ENCODE measurements at regions not wholly inside any gene's neighbourhood (a gene's known extent, or its start where the extent isn't known, plus 50 kb on each side); places are given as distances from the start of the nearest gene placed in this dataset.
A peak's percentile ranks its signal among the peaks of the same experiment; 100 is the strongest.

GRCh38 chr2:58893656-58894351, 652.7 kb upstream of the FANCL start:
- H3K9me3 Mint-ChIP-seq, result no peaks in the 10 kb centered on the region
- no peak for DNase-seq

GRCh38 chr2:58891828-58892377, 650.8 kb upstream of the FANCL start:
- Mint-ChIP-seq H3K9me3 (no peaks in the 10 kb centered on the region), H3K36me3 (no peaks in the 10 kb centered on the region), H3K27me3 (peaks cover 2% of the 10 kb centered on the region), H3K27ac (no peak overlapping the region), H3K4me1 (ENCODE audit: low read depth) (no peaks in the 10 kb centered on the region), H3K4me3 (no peak overlapping the region)
- CTCF ChIA-PET, result no interaction called here
- intact Hi-C loops (cut with micrococcal nuclease), result no loop called here
- POLR2A ChIA-PET, result no interaction called here
- DNase-seq, result no peak

More at GRCh38 chr2:58893656-58894351, 652.7 kb upstream of the FANCL start:
- Mint-ChIP-seq H3K4me1 (ENCODE audit: low read depth) (no peaks in the 10 kb centered on the region), H3K27me3 (peaks cover 2% of the 10 kb centered on the region), H3K36me3 (no peaks in the 10 kb centered on the region), H3K4me3 (no peak overlapping the region), H3K27ac (no peak overlapping the region)
- intact Hi-C loops (cut with micrococcal nuclease), result no loop called here
- ChIA-PET CTCF (no interaction called here), POLR2A (no interaction called here)

- Mint-ChIP-seq H3K4me3 (no peak overlapping the region), H3K27me3 (peaks cover 2% of the 10 kb centered on the region), H3K36me3 (no peaks in the 10 kb centered on the region), H3K4me1 (ENCODE audit: low read depth) (no peaks in the 10 kb centered on the region), H3K27ac (no peak overlapping the region), H3K9me3 (no peaks in the 10 kb centered on the region)
- intact Hi-C loops (cut with micrococcal nuclease), result no loop called here
- POLR2A ChIA-PET, result no interaction called here
- CTCF ChIA-PET, result no interaction called here
- DNase-seq, result no peak
These were observed 649.9 kb upstream of the FANCL start for GRCh38 chr2:58890865-58891525.

GRCh38 chr2:58886009-58886408, 644.9 kb upstream of the FANCL start:
- intact Hi-C loops (cut with micrococcal nuclease), result no loop called here
- no peaks in the 10 kb centered on the region for H3K36me3 Mint-ChIP-seq
- H3K4me1 Mint-ChIP-seq (ENCODE audit: low read depth), result no peaks in the 10 kb centered on the region
- no peaks in the 10 kb centered on the region for H3K9me3 Mint-ChIP-seq
- H3K4me3 Mint-ChIP-seq, result no peak overlapping the region
- CTCF ChIA-PET, result no interaction called here
- H3K27me3 Mint-ChIP-seq, result no peaks in the 10 kb centered on the region
- no peak for DNase-seq
- POLR2A ChIA-PET, result no interaction called here
- H3K27ac Mint-ChIP-seq, result no peak overlapping the region

- no peak for DNase-seq
- Mint-ChIP-seq H3K4me1 (ENCODE audit: low read depth) (no peaks in the 10 kb centered on the region), H3K36me3 (no peaks in the 10 kb centered on the region), H3K27ac (no peak overlapping the region), H3K27me3 (no peaks in the 10 kb centered on the region), H3K9me3 (no peaks in the 10 kb centered on the region), H3K4me3 (no peak overlapping the region)
- ChIA-PET POLR2A (no interaction called here), CTCF (no interaction called here)
- intact Hi-C loops (cut with micrococcal nuclease), result no loop called here
These were observed 638.7 kb upstream of the FANCL start for GRCh38 chr2:58879834-58880233.

- DNase-seq, result no peak
- no peaks in the 10 kb centered on the region for H3K27me3 Mint-ChIP-seq
- ChIA-PET POLR2A (no interaction called here), CTCF (no interaction called here)
- no peaks in the 10 kb centered on the region for H3K9me3 Mint-ChIP-seq
- no peak overlapping the region for H3K27ac Mint-ChIP-seq
- no peak overlapping the region for H3K4me3 Mint-ChIP-seq
- no peaks in the 10 kb centered on the region for H3K4me1 Mint-ChIP-seq (ENCODE audit: low read depth)
- no peaks in the 10 kb centered on the region for H3K36me3 Mint-ChIP-seq
- intact Hi-C loops (cut with micrococcal nuclease), result no loop called here
These were observed 637.7 kb upstream of the FANCL start for GRCh38 chr2:58878778-58879177.

GRCh38 chr2:58876126-58876525, 635.0 kb upstream of the FANCL start:
- Mint-ChIP-seq H3K36me3 (no peaks in the 10 kb centered on the region), H3K4me3 (no peak overlapping the region), H3K4me1 (ENCODE audit: low read depth) (no peaks in the 10 kb centered on the region), H3K27me3 (no peaks in the 10 kb centered on the region), H3K9me3 (no peaks in the 10 kb centered on the region), H3K27ac (no peak overlapping the region)
- CTCF ChIA-PET, result no interaction called here
- intact Hi-C loops (cut with micrococcal nuclease), result no loop called here
- POLR2A ChIA-PET, result no interaction called here
- no peak for DNase-seq

- no peaks in the 10 kb centered on the region for H3K36me3 Mint-ChIP-seq
- no peak overlapping the region for H3K27ac Mint-ChIP-seq
- ChIA-PET POLR2A (no interaction called here), CTCF (no interaction called here)
- H3K27me3 Mint-ChIP-seq, result no peaks in the 10 kb centered on the region
- no peak overlapping the region for H3K4me3 Mint-ChIP-seq
- intact Hi-C loops (cut with micrococcal nuclease), result no loop called here
- H3K9me3 Mint-ChIP-seq, result no peaks in the 10 kb centered on the region
- no peaks in the 10 kb centered on the region for H3K4me1 Mint-ChIP-seq (ENCODE audit: low read depth)
- DNase-seq, result no peak
These were observed 634.3 kb upstream of the FANCL start for GRCh38 chr2:58875436-58875835.

- Mint-ChIP-seq H3K9me3 (no peaks in the 10 kb centered on the region), H3K27me3 (no peaks in the 10 kb centered on the region), H3K4me1 (ENCODE audit: low read depth) (no peaks in the 10 kb centered on the region), H3K27ac (no peak overlapping the region), H3K36me3 (no peaks in the 10 kb centered on the region), H3K4me3 (no peak overlapping the region)
- no peak for DNase-seq
- ChIA-PET POLR2A (no interaction called here), CTCF (interaction anchor here (0.9 kb wide), 1 partner anchor 8 kb away, joined by 3 read pairs; no protein-coding TSS in a partner anchor)
- intact Hi-C loops (cut with micrococcal nuclease), result no loop called here
These were observed 630.5 kb upstream of the FANCL start for GRCh38 chr2:58871469-58872142.

- ChIA-PET CTCF (no interaction called here), POLR2A (no interaction called here)
- Mint-ChIP-seq H3K36me3 (no peaks in the 10 kb centered on the region), H3K9me3 (no peaks in the 10 kb centered on the region), H3K27me3 (no peaks in the 10 kb centered on the region), H3K4me1 (ENCODE audit: low read depth) (peaks cover 4% of the 10 kb centered on the region), H3K27ac (no peak overlapping the region), H3K4me3 (no peak overlapping the region)
- no peak for DNase-seq
- intact Hi-C loops (cut with micrococcal nuclease), result no loop called here
These were observed 629.6 kb upstream of the FANCL start for GRCh38 chr2:58870704-58871103.

GRCh38 chr2:58866946-58867345, 625.8 kb upstream of the FANCL start:
- Mint-ChIP-seq H3K27me3 (no peaks in the 10 kb centered on the region), H3K4me1 (ENCODE audit: low read depth) (peaks cover 4% of the 10 kb centered on the region), H3K4me3 (no peak overlapping the region), H3K36me3 (no peaks in the 10 kb centered on the region), H3K9me3 (no peaks in the 10 kb centered on the region), H3K27ac (no peak overlapping the region)
- ChIA-PET CTCF (no interaction called here), POLR2A (no interaction called here)
- no peak for DNase-seq
- intact Hi-C loops (cut with micrococcal nuclease), result no loop called here

- H3K4me1 Mint-ChIP-seq (ENCODE audit: low read depth), result peaks cover 4% of the 10 kb centered on the region
- no peaks in the 10 kb centered on the region for H3K36me3 Mint-ChIP-seq
- ChIA-PET POLR2A (no interaction called here), CTCF (no interaction called here)
- no peaks in the 10 kb centered on the region for H3K9me3 Mint-ChIP-seq
- no peak overlapping the region for H3K4me3 Mint-ChIP-seq
- intact Hi-C loops (cut with micrococcal nuclease), result no loop called here
- no peaks in the 10 kb centered on the region for H3K27me3 Mint-ChIP-seq
- no peak for DNase-seq
- H3K27ac Mint-ChIP-seq, result no peak overlapping the region
These were observed 625.4 kb upstream of the FANCL start for GRCh38 chr2:58866527-58866926.

- CTCF ChIA-PET, result no interaction called here
- Mint-ChIP-seq H3K36me3 (no peaks in the 10 kb centered on the region), H3K9me3 (no peaks in the 10 kb centered on the region), H3K27ac (no peak overlapping the region), H3K4me3 (no peak overlapping the region), H3K27me3 (no peaks in the 10 kb centered on the region), H3K4me1 (ENCODE audit: low read depth) (peaks cover 4% of the 10 kb centered on the region)
- intact Hi-C loops (cut with micrococcal nuclease), result no loop called here
- peak; percentile 11 for DNase-seq
- POLR2A ChIA-PET, result no interaction called here
These were observed 624.9 kb upstream of the FANCL start for GRCh38 chr2:58866040-58866439.
